ENCODE measurements at regions not wholly inside any gene's neighbourhood (a gene's known extent, or its start where the extent isn't known, plus 50 kb on each side); places are given as distances from the start of the nearest gene placed in this dataset.
A peak's percentile ranks its signal among the peaks of the same experiment; 100 is the strongest.

DNA sequence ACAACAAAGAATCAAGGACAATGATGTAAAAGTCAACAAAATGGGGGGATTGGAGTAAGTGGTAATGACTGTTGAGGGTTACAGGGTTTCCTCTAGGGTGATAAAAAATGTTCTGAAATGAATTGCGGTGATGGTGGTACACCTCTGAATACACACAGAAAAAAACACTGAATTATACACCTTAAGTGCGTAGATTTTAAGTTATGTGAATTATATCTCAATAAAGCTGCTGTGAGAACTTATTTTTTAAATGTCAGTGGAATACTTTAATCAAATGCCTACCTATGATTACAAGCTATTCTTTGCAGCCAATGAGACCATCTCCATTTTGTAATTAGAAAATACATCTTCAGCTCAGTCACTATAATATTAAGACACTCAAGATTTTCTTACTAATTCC, 53.5 kb downstream of the ZNF608 start:
- no peak for DNase-seq

DNA sequence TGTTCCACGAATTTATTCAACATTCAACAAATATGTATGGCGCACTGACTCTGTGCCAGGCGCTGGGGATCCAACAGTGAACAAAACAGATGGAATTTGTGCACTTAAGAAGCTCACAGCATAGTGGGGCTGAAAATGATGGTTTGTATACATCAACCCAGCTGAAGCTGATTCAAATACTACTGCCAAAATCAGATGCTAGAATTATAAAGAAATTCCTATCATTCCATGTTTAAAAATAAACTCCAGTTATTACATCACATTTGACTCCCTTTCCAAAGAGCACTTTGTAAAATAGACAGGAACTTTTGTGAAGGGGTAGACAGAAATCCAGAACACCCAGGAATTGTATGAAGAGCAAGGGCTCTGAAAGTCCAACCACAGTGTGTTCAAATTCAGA, 54.1 kb downstream of the ZNF608 start:
- DNase-seq: no peak

DNA sequence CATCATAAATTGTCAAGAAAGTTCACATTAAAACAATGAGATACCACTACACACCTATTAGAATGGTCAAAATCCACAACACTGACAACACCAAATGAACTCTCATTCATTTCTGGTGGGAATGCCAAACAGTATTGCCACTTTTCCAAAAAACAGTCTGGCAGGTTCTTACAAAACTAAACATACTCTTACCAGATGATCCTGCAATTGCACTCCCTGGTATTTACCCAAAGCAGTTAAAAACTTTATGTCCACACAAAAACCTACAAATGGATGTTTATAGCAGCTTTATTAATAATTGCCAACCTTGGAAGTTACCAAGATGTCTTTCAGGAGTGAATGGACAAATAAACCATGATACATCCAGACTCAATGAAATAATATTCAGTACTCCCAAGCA, 56.8 kb downstream of the ZNF608 start:
- DNase-seq: no peak

DNA sequence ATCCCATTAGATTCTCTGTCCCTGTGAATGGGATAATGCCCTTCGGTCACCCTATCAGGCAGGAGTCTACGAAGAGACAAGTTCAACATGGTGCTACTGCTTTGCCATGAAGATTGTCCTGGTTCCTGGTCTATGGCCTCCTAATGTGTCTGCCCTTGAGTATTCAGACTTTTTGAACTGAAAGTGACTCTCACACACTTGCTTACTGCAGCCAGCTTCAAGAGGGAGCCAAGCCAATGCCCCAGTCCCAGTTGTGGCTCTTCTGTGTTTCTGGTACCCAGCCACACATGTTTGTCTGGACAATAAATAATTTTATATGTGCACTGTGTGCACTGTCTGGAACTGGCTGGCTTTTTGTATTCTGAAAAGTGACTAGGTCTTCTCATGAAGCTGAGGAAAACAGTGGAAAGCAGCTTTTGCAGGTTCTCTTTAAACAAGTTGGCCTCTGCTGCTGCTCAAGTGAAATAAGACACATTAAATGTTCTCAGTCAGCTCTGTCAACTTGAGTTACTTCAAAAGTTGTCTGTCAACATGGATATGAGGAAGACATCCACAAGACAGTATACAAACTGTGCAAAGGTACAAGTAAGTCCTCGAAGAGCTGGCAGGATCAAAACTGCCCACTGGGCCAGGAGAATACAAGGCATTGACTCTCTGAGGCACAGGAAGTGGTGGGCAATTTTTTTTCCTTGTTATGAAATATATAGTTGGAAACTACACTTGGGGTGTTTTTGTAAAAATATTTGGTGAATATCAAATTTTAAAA, 60.0 kb downstream of the ZNF608 start:
- no peak for DNase-seq

DNA sequence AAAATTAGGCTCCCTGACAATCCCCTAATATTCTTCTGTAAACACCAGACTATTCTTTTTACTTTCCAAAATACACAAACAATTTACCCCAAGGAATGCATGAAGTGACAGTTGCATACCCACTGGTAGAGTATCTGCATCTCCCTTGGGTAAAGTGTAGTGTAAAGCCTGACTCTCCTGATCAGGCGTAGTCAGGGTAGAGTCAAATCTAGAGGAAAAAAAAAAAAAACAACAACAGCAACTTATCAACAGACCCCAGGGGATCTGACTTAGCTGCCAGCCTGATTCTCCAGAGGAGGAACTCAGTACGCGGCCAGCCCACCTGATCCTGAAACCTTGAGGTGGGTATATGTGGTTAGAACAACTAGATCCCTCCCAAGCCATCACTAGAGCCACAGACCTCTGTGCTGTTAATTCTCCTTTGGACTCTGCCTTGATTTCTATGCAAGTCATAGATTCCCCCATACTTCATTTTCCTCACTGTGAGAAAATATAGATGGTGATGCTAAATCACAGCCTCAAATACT, 61.0 kb downstream of the ZNF608 start:
- DNase-seq: peak; percentile 4

DNA sequence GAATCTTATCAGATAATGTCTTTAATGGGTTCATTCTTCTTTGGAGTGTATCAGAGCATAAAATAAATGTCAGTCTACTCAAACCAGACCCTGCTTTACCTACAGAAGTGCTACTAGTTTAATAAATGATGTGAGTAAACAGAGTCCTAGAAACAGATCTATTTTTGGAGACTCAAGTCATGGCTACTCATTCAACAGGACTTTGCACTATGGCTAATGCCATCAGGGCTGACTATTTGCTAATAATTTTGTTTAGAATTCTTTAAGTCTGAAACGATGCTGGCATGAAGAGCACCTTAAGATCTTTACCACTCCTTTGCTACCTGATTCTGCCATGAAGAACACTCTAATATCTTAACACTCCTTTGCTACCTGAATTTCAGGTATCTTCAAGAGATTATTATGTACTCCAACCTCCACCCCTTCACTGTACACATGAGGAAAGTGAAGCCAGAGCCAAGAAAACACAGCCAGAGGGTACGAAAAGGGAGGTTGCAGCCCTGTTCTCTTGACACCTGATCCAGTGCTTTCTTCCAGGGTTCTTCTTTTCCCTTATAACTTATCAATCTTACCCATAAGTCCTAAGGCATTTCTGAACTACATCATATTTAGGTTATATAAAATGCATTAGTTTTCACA, 62.4 kb downstream of the ZNF608 start:
- DNase-seq: no peak

DNA sequence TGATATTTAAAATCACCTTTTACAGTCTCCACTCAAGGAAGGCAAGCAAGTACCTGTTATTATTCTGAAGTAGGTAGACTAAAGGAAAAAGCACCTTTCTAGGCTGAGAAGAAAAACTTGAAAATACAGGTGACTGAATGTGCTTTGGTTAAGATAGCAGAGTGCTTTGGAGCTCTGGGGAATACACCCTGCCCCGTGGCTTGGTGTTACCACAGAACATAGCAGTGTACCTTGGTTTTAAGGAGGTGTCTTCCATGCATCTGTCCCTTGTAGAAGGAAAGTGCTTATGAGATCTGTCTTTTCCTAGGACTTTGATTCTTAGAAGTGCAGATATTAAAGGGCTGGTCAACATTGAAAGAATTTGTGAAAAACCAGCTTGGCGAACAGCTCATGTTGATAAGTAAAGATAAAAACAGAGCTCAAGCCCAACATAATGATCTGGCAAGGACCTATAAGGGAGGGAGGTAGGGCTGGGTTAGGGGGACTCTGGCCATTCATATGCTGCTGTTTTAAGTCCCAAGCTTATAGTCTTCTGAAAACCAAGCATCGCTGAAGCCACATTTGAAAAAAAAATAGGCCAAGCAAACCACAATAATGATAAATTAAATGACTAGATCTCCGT, 66.8 kb downstream of the ZNF608 start:
- no peak for DNase-seq

DNA sequence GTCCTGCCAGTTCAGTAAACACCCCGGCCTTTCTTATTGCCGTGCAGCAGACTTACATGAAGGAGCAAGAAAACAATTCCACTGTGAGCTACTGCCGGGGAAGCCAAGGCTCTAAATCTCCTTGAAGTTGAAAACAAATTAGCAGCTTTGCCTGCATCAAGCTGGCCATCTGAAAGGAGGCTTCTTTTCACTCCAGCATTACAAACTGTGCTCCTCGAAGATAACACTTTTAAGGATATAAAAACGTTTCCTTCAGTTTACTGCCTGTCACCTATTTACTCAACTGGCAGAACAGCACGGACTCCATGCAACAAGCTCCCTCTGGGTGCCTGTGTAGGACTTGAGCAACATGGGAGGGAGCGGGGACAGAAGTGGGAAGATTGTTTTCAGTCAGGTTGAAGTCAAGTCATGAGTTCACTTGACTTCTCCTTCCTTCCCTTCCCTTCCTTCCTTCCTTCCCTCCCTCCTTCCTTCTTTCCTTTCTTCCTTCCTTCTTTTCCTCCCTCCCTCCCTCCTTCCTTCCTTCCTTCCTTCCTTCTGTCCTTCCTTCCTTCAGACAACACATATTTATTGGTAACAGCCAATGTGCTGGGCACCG, 67.4 kb downstream of the ZNF608 start:
- DNase-seq: no peak

DNA sequence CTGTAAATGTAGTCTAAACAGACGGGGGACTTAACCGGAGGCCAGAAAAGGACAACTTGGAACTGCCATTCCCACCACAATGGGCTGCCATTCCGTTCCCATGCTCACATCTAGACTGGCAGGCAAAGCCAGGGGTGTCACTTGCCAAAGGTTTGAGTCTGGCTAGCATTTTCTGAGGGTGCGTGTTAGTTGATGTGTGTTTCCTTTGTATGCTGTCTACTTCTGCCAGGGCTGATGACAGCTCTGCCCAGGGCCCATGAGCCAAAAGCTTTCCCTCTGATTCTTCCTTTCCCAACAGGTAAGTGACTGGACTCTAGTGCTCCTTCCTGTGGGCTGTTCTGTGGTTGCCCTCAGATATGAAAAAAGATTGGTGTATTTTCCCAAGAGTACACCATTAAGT, 68.0 kb downstream of the ZNF608 start:
- no peak for DNase-seq

DNA sequence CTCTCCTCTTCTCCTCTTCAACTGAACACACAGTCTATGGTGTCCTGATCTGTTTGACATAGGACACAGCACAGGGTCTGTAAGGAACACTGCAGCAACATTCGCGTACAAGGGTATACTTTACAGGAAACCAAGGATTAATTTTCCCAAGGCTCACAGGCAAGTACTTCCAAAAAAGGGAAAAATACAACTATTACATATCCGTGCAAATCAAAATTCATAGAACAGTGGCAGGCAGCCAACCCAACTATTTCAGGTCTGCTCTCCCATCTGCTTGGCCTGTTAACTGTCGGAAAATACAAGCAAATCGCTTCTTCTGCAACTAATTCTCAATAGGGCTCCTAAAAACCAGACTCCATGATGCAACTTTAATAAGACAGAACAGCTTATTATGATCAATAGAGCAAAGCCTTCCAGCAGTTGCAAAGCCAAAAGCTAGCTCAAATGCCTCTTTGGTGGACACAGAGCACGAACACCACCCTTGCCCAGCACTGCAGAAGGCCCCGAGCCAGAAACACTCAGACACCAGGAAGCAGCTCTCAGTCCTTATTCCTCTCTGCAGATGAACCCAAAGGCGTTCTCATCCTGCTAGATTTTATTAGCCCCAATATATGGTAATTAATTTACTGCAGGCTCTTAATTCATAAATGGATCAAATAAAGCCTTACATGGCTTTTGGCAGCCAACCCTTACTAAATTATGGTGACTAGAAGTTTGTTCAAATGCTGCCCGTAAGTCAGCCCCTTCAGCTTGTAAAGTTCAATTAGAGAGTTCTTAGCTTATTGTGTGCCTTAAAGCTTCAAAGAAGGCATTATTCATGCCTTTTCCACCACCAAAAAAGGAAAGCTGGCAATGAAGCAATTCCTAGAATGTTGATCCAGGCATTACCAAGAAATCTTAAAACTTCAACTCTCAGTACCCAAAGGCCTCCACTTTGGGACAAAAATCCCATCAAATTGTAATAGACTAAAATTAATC, 68.8 kb downstream of the ZNF608 start:
- peak; percentile 89 for DNase-seq

DNA sequence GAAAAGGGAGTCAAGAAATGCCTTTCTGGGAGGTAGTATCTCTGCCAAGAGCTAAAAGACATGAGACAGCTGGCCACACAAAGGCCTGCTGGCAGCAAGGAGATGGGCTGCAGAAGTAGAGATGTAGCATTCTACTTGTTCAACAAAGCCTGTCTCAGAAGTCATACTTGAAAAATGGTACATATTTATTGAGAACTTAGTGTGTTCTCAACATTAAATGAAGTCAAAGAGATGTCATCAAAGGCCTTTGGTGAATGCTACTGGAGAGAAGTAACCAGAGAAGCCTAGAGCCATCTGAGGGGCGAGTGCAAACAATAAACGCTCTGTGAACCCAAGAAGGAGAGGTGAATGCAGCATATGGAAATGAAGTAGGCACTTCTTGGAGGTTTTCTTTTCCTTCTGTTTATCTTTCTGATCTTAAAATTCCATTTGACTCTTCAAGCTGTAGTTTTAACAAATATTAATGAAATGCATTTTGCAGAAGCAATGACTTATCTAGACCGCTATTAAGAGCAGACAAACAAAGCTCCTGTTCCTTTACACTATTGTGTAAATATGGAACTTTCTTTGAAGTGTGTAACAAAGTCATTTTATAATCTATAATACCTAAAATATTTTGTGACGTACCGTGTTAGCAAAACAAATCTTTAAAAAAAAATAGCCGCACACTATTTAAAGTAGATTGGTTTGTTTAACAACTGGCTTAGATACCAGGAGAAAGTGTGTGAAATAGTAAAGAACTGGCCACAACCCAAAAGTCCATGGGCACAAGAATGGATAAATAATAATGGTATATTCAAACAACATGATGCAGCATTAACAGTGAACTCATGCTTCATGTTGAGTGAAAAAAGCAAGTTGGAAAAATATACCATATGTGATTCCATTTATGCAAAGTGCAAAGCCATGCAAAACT, 70.2 kb downstream of the ZNF608 start:
- peak; percentile 27 for DNase-seq

DNA sequence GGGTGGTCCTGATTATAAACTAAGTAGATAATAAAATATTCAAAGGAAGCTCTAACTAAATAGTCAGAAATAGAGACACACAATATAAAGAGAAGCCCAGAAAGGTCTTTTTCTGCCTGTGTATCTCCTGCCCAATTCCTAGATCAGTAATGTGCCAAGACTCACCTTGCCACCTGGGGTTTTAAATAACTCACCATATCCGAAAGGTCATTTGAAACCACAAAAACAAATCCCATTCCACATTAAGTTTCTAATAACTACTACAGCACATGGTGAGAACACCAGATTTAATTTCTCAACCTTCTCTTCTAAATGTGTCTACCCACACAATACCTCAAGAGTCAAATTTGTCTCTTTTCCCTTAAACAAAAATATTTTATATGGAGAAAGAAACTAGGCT, 75.2 kb downstream of the ZNF608 start:
- DNase-seq: peak; percentile 32

DNA sequence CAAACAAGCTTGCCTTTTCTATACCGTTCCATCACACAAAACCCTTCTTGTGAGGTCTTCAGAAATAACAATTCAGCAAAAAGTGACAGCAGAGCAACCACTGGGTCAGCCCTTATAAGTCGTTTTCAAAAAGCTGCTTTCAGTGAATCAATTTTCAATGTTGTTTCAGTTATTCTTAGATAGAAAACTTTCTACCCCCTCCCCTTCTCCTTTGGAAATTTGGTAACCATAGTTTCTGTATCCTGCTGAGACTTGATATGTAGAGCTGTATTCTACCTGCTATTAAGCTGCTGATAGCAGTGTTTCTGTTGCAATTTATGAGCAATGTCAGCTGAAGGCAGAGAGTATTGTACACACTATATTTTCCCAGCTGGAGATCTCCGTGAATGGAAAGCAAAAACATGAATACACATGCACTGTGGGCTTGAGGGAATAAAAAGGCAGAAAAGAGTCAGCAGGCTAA, 75.7 kb downstream of the ZNF608 start:
- DNase-seq: peak; percentile 32

DNA sequence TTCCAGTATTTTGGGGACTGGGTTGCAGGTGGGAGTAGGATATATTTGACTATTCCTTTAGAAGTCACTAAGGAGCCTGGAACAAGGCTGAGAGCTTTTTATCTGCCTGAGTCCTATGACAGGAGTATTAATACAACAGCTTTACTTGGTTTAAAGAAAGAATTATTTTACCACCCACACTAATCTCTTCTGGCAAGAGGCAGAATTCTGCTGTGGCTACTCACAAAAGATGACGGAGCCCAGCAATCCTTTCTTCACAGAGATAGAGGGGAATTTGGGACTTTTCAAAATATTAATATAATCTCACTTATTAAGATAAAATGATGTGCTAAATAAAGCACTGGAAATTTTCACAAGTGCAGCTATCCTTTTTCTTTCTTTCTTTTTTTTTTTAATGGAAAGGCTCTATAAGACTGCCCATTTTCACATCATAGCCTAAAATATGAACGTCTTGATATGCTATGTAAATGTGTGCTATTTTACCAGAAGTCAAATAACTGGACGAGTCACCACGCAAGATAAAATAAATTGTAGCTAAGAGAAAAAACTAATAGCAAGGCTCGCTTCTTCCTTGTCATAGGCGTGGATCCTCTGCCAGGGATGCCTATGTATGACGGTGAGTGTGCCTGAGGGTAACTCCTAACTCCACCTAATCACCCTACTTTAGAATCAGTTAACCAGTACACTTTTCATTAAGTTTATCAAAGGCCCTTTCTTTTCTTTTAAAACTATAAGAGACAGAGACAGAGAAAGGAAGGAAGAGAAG, 76.3 kb downstream of the ZNF608 start:
- no peak for DNase-seq

DNA sequence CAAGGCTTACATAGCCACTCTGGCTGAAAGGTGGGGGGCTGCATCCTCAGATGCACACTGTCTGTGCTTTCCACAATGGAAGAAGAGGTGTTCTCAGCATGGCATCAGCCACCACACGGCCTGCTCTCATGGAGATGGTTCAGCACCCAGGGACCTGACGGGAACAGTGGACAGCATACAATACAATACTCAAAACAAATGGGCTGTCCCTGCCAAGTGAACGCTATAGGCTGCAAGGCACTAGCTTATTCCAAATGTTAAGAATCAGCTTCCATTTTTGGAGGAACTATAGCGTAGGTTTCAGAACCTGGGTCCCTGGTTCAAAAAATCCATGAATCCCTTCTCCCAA, 77.2 kb downstream of the ZNF608 start:
- no peak for DNase-seq

DNA sequence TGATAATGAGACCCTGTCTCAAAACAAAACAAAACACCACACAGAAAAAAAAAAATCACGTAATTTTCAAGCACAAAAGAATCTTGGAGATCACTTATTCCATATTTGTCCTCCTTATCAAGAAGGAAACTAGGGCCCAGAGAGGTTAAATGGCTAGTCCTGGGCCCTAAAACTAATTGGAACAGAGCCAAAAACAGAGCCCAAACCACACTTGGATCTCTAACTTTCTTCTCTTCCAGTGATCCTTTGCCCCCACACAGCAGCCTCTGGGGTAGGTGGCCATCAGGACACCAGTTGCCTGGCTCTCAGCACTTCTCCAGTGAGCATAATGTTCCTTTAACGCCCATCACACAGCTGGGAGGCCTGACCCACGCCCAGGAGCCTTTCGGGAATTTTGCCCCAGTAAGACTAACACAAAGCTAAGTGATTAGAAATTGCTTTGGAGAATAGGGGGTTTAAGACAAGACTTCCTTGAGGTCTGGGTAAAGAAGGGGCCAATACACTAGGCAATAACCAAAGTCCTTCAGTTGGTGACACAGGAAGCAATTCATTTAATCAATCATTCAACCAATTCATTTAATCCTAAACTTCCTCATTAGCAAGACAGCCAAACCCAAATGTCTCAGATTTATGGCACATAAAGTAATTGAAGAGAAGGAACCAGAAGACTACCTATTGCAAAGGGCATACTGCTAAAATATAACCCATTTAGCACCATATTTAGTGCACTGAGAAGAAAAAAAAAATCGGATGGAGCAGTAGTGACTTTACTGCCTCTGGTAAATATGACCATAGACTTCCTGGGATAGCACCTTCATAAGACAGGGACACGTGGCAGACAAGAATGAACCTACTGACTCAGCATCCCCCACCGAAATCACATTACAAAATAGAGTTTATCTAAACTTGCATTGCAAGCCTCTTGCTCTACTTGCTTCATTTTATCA, 77.8 kb downstream of the ZNF608 start:
- DNase-seq: no peak

DNA sequence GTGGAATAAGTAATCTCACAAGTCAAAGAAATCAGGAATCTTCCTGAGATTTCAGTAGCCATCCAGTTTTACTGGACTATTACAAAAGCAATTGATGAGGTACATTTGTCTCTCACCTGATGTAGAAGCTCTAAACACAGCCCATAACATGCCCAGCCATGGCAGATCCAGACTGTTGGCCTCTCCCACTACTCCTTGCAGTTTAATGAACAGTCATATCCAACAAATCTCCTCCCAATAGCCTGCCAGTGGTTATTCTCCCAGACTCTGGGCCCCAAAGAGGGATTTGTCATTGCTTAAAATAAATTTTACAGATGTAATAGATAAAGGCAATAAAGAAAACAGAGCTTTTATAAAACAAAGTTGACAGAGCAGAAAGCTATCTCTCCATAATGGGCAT, 80.8 kb downstream of the ZNF608 start:
- DNase-seq: no peak

DNA sequence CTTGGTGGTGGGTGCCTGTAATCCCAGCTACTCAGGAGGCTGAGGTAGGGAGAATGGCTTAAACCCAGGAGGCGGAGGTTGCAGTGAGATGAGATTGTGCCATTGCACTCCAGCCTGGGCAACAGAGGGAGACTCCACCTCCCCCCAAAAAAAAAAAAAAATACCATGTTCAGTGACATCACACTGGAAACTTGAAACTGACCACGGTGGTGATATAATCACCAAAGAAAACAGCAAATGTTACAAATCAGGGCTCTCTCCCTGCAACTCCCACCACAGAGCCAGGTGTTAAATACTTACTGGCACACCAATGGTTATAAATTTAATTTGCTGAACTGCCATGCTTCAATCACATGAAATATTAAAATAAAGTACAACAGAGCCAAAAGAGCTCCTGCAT, 81.4 kb downstream of the ZNF608 start:
- DNase-seq: no peak

DNA sequence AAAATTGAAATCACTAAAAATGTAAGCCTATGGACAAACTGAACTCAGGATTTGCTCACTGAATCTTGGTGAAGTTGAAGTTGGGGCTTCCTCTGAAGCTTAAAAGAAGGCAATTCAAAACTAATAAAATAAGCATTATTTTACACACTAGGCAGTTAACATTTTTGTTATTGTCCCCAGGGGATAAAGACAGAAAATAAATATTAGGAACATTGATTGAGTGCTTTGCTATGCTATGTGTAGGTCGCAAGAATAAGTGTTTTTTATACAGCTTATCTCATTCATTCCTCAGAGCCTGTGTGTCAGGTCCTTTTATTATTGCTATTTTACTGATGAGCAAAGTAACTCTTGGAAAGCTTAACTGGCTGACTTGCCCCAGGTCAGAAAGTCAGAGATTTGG, 82.2 kb downstream of the ZNF608 start:
- DNase-seq: no peak
